ENCODE measurements at regions not wholly inside any gene's neighbourhood (a gene's known extent, or its start where the extent isn't known, plus 50 kb on each side); places are given as distances from the start of the nearest gene placed in this dataset.
"Not testable (repeated sequence)": the region's sequence is repeated elsewhere in the genome, so short reads cannot be mapped to it uniquely, and the experiment has no call there.

DNA sequence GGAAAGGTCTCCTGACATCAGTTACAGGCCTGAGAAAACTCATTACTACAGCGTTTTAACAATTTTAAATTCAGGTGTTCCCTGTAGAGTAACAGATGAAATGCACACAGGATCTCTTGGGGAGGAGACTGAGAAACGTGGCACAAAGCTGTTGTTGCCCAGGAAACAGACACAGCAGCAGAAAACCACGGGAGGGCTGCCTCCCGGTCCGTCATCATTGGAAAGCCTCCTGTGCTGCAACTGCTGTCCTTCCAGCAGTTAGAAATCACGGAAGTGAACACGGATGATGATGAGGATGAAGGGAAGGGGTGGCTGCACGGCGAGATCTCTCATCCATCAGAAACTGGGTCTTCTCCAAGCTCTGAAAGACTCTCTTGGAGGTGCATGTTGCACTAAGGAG is 94.6 kb upstream of the RNF32 start:
- no peak for DNase-seq

DNA sequence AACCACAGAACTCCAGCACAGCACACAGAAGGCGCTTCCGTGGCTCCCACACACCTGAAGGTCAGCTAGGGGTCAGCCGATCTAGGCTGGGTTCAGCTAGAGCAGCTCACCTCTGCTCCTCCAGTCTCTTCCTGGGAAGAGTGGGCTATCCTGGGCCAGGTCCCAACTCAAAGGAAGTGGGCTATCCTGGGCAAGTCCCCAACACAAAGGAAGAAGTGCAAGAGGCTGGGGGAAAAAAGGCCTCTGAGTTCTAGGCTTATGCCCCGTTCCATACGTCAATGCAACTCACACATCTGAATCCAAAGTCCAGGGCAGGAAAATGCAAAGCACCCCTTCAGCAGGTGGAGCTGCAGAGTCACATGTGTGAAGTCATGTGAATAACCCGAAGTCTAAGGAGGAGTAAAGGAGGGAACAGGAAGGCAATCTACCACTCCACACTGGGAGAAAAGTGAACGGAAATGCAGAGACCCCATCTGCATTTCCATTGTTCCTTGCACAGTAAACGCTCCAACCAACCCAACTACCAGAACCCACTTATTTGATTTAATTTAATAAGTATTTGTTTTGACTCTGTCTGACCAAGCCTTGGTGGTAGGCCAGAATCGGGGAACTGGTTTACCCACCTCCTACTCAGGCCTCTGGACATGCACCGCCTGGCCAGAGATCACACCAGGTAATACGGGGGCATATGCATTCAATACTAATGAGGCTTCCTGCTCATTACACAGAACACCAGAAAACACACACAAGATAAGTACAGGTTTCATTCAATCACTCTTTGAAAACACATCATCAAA is 95.5 kb upstream of the RNF32 start:
- DNase-seq, result no peak

DNA sequence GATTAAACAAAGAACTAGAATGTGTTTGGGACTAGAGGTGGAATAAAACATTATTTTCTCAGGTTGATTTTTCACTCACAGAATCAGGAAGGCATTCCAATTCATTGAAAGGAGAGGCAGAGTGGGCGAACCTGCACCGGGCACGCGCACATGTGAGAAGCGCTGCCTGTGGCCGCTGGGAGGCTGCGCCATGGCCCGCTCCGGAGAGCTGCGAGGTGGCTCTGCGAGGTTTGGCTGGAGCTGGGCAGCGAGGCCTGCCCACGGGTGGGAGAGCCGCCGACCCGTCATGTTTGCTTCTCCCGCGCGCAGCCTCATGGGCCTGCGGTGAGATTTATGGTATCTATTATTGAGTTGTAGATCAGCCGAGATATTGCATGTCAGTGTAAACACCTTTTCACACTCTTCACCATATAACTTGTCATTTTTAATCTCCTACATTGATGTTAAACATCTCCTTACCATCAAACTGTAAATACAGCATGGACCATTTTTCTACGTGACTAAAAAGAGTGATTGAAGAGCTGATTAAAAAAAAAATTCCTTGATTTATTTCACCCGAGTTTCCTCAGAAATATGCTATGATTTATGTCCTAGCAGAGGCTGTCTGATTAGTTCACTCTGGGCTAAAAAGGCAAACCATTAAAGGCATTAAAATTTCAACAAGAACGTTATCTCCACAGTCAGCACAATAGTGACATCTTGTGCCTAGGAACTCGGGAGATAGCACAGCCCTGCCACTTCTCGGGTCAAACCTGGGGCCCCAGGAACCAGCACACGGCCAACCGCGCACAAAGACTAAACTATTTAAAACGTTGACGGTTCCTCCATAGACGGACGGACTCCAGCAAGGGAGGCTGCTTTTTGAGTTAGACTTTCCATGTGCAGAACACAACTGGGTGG is 96.6 kb upstream of the RNF32 start:
- no peak for DNase-seq

DNA sequence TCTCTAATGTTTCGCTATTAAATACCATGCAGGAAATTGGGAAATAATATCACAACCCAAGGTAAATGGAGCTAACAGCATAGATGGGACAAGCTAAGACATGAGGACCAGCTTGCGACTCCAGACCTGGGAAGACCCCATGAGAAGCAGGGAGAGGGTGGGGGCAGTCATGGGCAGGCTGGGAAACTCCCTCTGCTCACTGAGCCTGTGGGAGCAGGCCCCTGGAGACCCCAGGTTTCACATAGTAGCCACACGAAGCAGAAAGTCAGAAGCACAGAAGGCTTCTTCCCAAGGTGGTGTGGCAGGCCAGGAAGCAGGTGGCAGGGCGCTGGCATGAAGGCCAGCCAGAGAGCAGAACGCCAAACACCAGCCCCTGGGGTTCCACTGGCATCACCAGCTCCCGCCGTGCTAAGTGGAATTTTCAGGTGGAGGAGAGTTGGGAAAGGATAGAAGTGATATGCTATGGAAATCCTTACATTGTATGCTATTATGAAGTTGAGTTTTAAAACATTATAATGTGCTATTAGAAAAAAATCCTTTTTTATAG is 99.9 kb upstream of the RNF32 start:
- no peak for DNase-seq

DNA sequence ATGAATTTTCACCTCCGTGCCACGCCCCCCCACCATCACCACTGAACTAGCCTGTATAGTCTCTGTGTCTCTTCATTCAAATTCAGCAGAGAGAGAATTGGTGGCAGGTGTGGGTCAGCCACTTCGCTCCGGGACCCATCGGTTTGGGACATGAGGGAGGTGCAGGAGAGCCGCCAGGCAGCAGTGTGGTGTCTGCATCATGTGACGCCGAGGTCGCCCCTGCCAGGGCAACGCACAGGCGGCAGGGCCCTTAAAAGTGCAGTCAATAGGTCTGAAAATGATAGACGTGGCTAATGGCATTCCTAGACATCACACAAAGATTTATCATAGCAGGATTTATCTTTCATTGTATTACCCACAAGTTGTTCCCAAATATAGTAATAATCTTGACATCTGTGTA is 100.6 kb upstream of the RNF32 start:
- no peak for DNase-seq

DNA sequence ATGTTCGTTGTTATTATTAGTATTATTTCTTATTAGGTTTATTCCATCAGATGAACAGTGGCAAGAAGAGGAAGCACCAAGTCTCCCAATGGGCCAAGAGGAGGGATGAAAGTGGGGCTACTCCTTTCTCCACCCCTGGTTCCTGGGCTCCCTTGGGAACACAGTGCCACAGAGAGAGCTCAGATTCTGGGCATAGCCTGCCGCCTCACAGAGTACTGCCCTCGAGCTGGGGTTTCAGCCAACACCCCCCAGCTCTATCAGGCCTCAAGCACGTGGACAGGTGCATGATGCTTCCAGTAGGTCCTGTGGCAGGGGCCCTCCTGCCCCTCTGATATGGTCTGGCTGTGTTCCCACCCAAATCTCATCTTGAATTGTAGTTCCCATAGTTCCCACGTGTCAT is 103.6 kb upstream of the RNF32 start:
- no peak for DNase-seq

DNA sequence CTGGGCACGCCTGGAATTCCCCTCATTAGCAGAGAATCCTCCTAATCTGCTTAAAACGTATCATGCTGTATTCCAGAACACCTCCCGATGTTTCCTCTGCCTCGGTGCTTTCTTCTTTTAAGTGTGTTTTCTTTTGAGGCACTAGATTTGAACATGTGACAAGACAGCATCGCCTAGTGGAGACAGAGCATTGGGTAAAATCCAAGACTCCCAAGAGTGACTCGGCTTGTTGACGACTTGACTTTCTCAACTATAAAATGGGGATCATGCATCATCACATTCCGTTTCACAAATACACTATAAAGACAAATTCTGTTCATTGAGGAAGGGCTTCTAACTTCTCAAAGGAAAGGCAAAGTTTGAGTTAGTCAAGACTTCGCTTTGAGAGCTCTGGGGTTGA is 105.6 kb upstream of the RNF32 start:
- DNase-seq, result no peak

DNA sequence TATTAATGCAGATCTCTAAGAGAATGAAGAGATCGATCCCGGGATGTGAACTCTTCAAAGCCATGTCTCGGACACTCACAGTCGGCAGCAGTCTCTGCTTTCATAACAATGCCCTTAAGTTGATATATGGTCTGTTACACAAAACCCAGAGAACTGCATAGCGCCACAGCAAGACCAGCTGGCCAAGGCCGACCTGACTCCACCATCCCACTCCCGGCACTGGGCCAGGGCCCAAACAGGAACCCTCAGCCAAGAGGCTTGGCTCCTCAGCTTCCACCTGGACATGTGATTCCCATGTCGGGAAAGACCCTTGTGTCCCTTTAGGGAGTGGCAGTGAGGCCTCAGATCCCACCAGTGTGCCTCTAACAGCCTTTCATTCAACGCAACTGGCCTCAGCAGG is 106.6 kb upstream of the RNF32 start:
- DNase-seq, result no peak

DNA sequence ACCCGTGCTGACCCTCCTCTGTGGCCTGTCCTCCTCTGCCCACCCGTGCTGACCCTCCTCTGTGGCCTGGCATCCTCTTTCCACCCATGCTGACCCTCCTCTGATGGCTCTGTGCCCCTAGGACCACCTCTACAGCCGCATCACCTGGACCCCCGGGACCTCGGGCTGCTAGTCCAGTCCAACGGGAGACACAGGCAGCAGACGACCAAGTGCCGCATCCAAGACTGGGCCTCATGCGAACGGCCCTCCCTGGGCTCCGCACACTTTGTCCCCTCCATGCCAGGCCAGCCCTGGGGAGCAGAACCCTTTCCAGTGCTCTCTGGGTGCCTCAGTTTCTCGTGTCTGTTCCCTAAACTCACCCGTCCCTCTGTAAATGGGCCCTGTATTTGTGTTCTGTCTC is 107.2 kb upstream of the RNF32 start:
- no peak for DNase-seq

DNA sequence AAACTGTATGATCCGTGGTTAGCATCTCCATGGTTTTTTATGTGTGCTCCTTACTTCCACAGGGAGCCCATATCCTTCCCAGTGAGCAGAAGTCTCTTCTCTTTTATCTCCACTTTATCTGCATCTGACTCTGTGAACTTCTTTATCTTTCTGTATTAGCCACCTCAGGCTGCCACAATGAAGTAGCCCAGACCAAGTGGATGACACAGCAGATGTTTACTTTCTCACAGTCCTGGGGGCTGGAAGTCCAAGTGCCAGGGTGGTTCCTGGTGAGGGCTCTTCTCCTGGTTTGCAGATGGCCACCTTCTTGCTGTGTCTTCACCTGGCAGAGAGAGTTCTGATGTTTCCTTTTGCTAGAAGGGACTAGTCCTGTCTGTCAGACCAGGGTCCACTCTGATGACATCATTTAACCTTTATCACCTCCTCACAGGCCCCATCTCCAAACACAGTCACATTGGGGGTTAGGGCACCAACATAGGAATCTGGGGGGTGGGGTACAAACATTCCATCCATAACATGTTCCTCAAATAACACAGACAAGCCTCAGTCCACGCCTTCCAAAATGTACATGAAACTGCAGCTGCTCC is 108.5 kb upstream of the RNF32 start:
- DNase-seq, result no peak

DNA sequence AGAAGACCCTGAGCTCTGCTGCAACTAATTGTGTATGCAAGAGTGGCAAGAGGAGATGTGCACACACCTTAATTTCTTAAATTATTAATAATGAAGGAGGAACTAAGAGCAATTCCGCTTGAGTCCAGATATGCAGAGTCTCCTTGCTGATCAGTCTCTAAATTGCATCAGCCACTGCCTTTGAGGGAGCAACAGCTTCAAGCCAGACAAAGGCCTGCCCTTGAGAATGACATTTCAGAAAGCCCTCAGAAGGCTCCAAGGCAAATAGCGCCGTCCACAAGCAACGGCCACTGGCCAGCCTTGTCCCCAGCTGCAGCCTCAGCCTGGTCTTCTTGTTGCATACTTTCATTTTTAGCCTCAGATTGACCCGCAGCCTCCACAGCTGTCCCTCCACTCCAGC is 110.6 kb upstream of the RNF32 start:
- DNase-seq, result no peak

DNA sequence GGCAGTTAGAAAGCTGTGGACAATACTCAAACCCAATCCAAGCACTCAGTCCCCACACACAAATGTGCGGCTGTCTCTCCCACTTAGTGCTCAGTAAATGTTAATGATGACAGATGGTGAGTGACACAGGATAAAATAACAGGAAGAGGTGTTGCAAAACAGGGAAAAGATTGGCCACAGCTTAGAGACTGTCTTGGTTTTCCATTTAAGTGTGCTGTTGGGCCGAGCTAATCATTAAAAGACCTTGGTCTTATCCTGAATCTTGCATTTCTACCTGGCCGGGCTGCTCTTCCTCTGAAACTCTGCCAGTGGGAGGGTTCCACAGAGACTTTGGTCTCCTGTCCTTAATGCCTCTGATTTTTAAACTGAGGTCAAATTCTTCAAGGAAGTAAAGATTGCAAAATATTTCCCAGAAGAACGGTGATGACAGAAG is 113.1 kb upstream of the RNF32 start:
- no peak for DNase-seq

DNA sequence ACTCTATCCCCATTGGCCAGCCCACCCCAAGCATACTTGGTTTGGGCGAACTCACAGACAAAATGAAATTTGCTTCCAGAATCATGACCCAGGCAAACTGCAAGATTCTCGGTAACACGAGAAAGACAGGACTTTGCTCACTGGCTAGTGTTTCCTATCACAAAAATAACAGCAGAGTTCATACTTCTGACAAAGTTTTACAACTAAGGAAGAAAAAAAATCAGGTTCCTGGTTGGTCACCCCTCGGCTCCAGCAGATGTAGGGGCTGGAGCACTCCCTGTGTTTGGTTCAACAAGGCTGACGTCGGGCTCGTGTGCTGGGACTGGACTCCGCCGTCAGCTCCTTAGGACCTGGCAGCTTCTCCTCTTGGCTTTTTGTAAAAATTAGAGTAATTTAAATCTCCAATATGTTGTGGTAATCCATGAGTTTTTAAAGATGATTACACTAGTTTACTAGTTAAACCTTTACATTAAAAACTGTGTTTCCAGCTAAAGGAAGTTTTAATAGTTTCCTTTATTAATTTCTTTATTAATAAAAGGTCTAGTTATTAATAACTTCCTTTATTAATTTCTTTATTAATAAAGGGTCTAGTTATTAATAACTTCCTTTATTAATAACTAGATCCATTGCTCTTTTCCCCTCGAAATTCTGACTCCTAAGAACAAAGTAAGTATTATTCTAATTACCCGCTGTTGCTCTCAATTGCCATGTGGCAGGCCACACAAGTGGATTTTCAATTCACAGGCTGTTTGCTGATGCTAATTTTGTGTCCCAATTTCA is 115.6 kb upstream of the RNF32 start:
- DNase-seq, result no peak

DNA sequence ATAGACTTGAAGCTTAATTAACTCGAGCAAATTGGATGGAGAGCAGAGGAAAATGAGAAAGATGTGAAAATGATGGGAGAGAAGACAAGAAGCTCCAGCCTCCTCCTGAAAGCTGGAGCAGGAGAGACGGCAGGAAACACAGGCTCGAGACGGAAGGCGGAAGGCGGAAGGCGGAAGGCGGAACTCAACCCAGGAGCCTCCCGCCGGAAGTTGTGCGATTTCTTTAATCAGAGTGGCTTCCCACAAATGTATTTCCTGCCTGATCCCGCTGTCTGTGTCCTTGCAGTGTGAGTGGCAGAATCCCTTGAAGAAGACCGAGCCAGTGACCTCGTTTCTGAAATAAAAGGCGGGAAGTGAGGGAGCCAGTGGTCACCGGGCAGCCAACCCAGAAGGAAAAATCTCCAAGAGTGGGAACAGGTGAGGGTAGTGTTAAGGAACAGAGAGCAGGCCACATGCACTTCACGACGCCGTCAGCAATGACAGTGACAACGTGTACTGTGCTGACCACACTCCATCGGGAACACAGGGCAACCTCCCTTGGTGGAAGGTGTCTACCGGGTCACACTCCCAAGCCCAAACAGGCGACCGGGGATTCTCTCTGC is 117.0 kb upstream of the RNF32 start:
- no peak for DNase-seq

DNA sequence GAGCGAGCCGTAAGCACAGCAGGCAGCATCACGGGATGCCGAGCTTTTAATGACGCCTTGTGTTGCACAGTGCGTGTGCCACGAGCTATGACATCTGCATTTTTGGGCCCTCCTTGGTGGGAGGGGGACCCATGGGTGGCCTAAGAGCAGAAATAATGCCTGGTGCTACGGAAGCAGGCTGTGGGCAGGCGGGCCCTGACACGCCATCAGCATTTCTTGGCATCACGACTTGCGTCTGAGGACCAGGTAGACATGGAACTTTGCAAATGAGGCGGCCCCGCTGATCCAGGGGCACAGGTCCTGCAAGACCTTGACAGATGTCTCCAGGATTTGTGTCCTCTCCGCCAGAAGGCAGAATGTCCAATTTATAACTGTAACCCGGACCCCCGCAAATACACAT is 117.8 kb upstream of the RNF32 start:
- DNase-seq, result no peak

DNA sequence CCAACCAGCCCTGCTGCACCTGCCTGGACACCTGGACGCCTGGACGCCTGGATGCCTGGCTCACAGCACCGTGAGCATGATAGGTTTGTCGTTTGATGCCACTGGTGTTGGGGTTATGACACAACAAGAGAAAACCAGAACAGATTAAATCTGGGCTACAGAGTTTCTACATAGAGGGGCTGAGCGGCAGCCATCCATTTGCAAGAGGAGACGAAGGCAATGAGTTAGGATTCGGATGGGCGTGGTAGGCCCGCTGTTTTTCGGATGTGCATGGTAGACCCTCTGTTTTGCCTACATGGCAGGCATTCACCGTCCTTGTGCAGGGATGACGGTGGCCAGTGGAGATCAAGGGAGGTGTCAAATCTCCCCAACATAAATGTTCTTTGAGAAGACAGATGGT is 121.5 kb upstream of the RNF32 start:
- DNase-seq, result no peak

DNA sequence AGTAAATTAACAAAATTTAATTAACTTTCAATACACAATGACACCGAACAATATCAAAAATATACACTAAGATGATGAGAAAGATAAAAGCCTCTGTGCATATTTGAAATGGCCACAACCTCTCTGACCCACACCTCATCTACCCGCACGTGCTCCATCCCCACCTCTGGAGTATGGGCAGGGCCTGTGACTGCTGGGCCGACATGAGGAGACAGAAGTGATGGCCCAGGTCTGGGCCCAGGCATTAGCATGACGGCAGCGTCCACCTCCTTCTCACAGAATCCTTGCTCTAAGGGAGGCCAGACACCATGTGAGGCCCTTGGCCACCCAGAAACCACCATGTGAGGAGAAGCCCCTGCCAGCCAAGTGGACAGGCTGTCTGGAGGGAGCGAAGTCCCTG is 122.1 kb upstream of the RNF32 start:
- no peak for DNase-seq

DNA sequence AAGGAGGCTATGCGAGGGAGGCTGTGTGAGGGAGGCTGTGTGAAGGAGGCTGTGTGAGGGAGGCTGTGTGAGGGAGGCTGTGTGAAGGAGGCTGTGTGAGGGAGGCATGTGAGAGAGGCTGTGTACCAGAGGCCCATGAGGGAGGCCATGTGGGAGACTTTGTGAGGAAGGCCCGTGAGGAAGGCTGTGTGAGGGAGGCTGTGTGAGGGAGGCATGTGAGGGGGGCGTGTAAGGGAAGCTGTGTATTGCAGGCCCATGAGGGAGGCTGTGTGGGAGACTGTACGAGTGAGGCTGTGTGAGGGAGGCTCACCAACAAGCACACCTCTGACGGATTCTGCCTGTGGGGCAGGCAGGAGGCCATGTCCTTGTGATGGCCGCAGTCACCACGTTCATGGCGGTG is 122.7 kb upstream of the RNF32 start:
- not testable (repeated sequence) for DNase-seq

DNA sequence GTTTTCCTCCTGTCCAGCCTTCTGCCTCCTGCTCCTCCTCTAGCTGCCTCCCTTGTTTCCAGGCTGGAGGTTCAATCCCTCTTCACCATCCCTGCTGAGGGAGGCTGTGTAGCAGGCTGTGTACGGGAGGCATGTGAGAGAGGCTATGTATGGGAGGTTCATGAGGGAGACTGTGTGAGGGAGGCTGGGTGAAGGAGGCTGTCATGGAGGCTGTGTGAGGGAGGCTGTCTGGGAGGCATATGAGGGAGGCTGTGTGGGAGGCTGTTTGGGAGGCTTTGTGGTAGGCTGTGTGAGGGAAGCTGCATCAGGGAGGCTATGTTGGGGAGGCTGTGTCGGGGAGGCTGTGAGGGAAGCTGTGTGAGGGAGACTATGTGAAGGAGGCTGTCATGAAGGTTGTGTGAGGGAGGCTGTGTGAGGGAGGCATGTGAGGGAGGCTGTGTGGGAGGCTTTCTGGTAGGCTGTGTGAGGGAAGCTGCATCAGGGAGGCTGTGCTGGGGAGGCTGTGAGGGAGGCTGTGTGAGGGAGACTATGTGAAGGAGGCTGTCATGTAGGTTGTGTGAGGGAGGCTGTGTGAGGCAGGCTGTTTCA is 123.7 kb upstream of the RNF32 start:
- DNase-seq, result no peak

DNA sequence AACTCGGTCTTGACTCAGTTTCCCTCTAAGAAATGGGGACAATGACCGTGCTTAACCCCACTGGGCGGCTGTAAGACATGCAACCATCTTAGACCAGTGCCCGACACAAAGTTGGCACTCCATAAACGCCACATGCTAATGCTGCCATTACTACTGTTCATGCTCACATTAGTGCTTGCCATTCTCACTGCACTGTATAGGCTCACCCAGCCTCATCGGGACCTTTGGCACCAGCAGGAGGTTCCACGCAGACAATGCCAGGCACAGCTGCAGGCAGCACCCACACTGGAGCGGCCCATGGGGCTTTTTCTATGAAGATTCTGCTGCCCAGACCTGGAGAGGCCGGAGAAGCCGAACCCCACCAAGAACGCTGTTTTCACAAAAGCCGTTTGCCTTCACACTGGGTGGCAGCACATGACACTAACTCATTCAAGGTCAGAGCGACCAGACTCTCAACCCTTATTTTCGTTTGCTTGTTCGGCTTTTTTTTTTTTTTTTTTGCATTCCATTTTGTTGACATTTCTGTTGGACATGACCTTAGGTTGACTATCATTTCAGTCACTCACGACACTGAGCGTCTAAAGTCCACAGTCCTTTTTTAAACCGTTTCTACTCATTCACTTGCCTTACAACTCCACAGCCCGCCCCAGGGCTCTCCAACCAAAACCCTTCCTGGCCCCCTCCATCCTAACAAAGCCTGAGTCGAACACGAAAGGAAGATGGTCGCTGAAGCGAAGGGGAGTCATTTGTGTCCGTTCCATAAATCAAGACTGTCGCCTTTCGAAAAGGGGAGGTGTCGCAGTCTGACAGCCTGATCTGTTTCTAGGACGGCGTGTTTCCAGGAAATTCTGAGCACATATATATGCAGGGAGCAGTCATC is 124.4 kb upstream of the RNF32 start:
- DNase-seq, result no peak

DNA sequence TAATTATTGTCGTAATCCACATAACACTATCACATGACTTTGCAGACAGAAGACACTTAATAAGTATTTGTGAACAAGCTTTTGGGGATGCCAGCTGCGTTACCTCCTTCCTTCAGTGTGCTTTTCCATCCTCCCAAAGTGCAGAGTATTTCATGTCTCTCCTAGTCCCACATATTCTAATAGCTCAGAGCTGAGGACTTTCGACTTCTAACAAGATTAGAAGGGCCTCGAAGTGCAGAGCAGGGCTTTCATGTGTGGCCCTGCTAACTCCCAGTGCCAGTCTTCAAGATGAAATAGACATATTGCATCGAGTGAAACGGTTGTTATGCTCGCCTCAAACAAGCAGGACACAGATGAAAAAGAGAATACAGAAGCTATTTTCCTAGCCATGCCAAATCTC is 125.7 kb upstream of the RNF32 start:
- DNase-seq, result no peak

All from NCI-H82 (cell line).